ENCODE measurements at regions not wholly inside any gene's neighbourhood (a gene's known extent, or its start where the extent isn't known, plus 50 kb on each side); places are given as distances from the start of the nearest gene placed in this dataset.

GRCh38 chr1:228935198-228935663, 200.0 kb downstream of the RHOU start:
- DNase-seq (ENCODE audit: insufficient read length, low spot score, missing footprints): no peak
- Histone ChIP-seq H3K4me3 (ENCODE audit: insufficient read depth, low read length) (no peak overlapping the region), H3K9me3 (ENCODE audit: low read depth, low read length) (no peaks in the 10 kb centered on the region), H3K27ac (ENCODE audit: low read depth, low read length) (no peak overlapping the region), H3K79me2 (ENCODE audit: insufficient read depth, low read length) (no peaks in the 10 kb centered on the region), H3K36me3 (ENCODE audit: insufficient read depth, low read length) (no peaks in the 10 kb centered on the region), H3K4me1 (ENCODE audit: insufficient read depth, low read length) (no peaks in the 10 kb centered on the region), H2AFZ (ENCODE audit: low read length) (no peak overlapping the region), H3K27me3 (ENCODE audit: insufficient read depth, low read length) (no peaks in the 10 kb centered on the region), H4K20me1 (ENCODE audit: insufficient read depth, low read length) (no peaks in the 10 kb centered on the region), H3K4me2 (ENCODE audit: insufficient read depth, low read length) (no peak overlapping the region)
- TF ChIP-seq CTCF (IDR thresholded peaks at IDR 0.05; ENCODE audit: extremely low read depth, low read depth, low read length): no peak

GRCh38 chr1:228935855-228936727, 200.8 kb downstream of the RHOU start:
- DNase-seq (ENCODE audit: insufficient read length, low spot score, missing footprints): no peak
- no peak overlapping the region for H2AFZ ChIP-seq (ENCODE audit: low read length)
- no peaks in the 10 kb centered on the region for H3K4me1 ChIP-seq (ENCODE audit: insufficient read depth, low read length)
- no peak for TF ChIP-seq CTCF (IDR thresholded peaks at IDR 0.05; ENCODE audit: extremely low read depth, low read depth, low read length)
- no peak overlapping the region for H3K27ac ChIP-seq (ENCODE audit: low read depth, low read length)
- H3K4me2 ChIP-seq (ENCODE audit: insufficient read depth, low read length): no peak overlapping the region
- no peaks in the 10 kb centered on the region for H4K20me1 ChIP-seq (ENCODE audit: insufficient read depth, low read length)
- H3K27me3 ChIP-seq (ENCODE audit: insufficient read depth, low read length): no peaks in the 10 kb centered on the region
- H3K79me2 ChIP-seq (ENCODE audit: insufficient read depth, low read length): no peaks in the 10 kb centered on the region
- no peak overlapping the region for H3K4me3 ChIP-seq (ENCODE audit: insufficient read depth, low read length)
- no peaks in the 10 kb centered on the region for H3K36me3 ChIP-seq (ENCODE audit: insufficient read depth, low read length)
- no peaks in the 10 kb centered on the region for H3K9me3 ChIP-seq (ENCODE audit: low read depth, low read length)

GRCh38 chr1:228936881-228937280, 201.6 kb downstream of the RHOU start:
- Histone ChIP-seq H3K27ac (ENCODE audit: low read depth, low read length) (no peak overlapping the region), H3K4me1 (ENCODE audit: insufficient read depth, low read length) (no peaks in the 10 kb centered on the region), H3K27me3 (ENCODE audit: insufficient read depth, low read length) (no peaks in the 10 kb centered on the region), H2AFZ (ENCODE audit: low read length) (no peak overlapping the region), H3K4me2 (ENCODE audit: insufficient read depth, low read length) (no peak overlapping the region), H3K79me2 (ENCODE audit: insufficient read depth, low read length) (no peaks in the 10 kb centered on the region), H3K9me3 (ENCODE audit: low read depth, low read length) (no peaks in the 10 kb centered on the region), H3K4me3 (ENCODE audit: insufficient read depth, low read length) (no peak overlapping the region), H3K36me3 (ENCODE audit: insufficient read depth, low read length) (no peaks in the 10 kb centered on the region), H4K20me1 (ENCODE audit: insufficient read depth, low read length) (no peaks in the 10 kb centered on the region)
- no peak for TF ChIP-seq CTCF (IDR thresholded peaks at IDR 0.05; ENCODE audit: extremely low read depth, low read depth, low read length)
- no peak for DNase-seq (ENCODE audit: insufficient read length, low spot score, missing footprints)

- no peak for DNase-seq (ENCODE audit: insufficient read length, low spot score, missing footprints)
- TF ChIP-seq CTCF (IDR thresholded peaks at IDR 0.05; ENCODE audit: extremely low read depth, low read depth, low read length): no peak
- no peaks in the 10 kb centered on the region for H3K79me2 ChIP-seq (ENCODE audit: insufficient read depth, low read length)
- no peaks in the 10 kb centered on the region for H3K9me3 ChIP-seq (ENCODE audit: low read depth, low read length)
- H3K27ac ChIP-seq (ENCODE audit: low read depth, low read length): no peak overlapping the region
- no peaks in the 10 kb centered on the region for H4K20me1 ChIP-seq (ENCODE audit: insufficient read depth, low read length)
- no peaks in the 10 kb centered on the region for H3K27me3 ChIP-seq (ENCODE audit: insufficient read depth, low read length)
- H3K4me2 ChIP-seq (ENCODE audit: insufficient read depth, low read length): no peak overlapping the region
- no peaks in the 10 kb centered on the region for H3K4me1 ChIP-seq (ENCODE audit: insufficient read depth, low read length)
- H3K36me3 ChIP-seq (ENCODE audit: insufficient read depth, low read length): no peaks in the 10 kb centered on the region
- no peak overlapping the region for H2AFZ ChIP-seq (ENCODE audit: low read length)
- no peak overlapping the region for H3K4me3 ChIP-seq (ENCODE audit: insufficient read depth, low read length)
Measured at GRCh38 chr1:228937351-228937750, 202.1 kb downstream of the RHOU start.
